Tibial artery (tissue), 4 donors: ENCODE measurements at regions not wholly inside any gene's neighbourhood (a gene's known extent, or its start where the extent isn't known, plus 50 kb on each side); places are given as distances from the start of the nearest gene placed in this dataset.

Source experiments
- DNase-seq, 2 donors: peaks; one replicate each; pipeline ENCODE4 v3.0.0-alpha.2; 2019
- H3K27ac ChIP-seq, 2 donors: fragments of 200-600 bp; sonication (generic) in 1 of 2; 1 replicate in 1 of 2; 2 replicates in 1 of 2; pipeline ENCODE4 v1.5.1; 2018 to 2019; ENCODE audit warnings: mild to moderate bottlenecking in 1 of 2
- H3K27me3 ChIP-seq, 2 donors: fragments of 200-600 bp; sonication (generic) in 1 of 2; one replicate each; pipeline versions ENCODE4 v1.5.1 to v1.6.0; 2016 to 2019
- H3K36me3 ChIP-seq, 3 donors: fragments of 200-600 bp; sonication (generic) in 2 of 3; one replicate each; pipeline ENCODE4 v1.5.1; 2016 to 2019; ENCODE audit warnings: mild to moderate bottlenecking in 2 of 3
- H3K4me1 ChIP-seq, 4 donors: fragments of 200-600 bp; sonication (generic) in 2 of 4; 1 replicate in 3 of 4; 2 replicates in 1 of 4; pipeline ENCODE4 v1.5.1; 2016 to 2019
- H3K4me3 ChIP-seq, 2 donors: fragments of 200-600 bp; sonication (generic) in 1 of 2; 1 replicate in 1 of 2; 2 replicates in 1 of 2; pipeline ENCODE4 v1.5.1; 2018 to 2019; ENCODE audit warnings: mild to moderate bottlenecking in 2 of 2
- H3K9me3 ChIP-seq, 3 donors: fragments of 200-600 bp; sonication (generic) in 1 of 3; one replicate each; pipeline ENCODE4 v1.5.1; 2016 to 2019
- CTCF ChIP-seq, 2 experiments: fragments of 200-600 bp in 1 of 2; fragments of 450-650 bp in 1 of 2; IDR thresholded peaks; one replicate each; pipeline ENCODE4 v1.5.1; 2017 to 2019; ENCODE audit warnings: antibody characterized with exemption in 2 of 2, mild to moderate bottlenecking in 1 of 2, moderate library complexity in 1 of 2
- intact Hi-C: fragments of 100-400 bp; cut with DNase I; formaldehyde crosslinking; loops from one replicate; pipeline ENCODE4 v1.15.0; 2023; ENCODE audit warnings: low total_unique reads

GRCh38 chr5:13516195-13516594 is 428.3 kb downstream of the DNAH5 start:
- H3K9me3 ChIP-seq: no peaks in the 10 kb centered on the region
- DNase-seq: no peak
- intact Hi-C loops: no loop called here
- no peaks in the 10 kb centered on the region for H3K4me1 ChIP-seq
- no peaks in the 10 kb centered on the region for H3K27me3 ChIP-seq
- H3K4me3 ChIP-seq: no peak overlapping the region
- no peaks in the 10 kb centered on the region for H3K36me3 ChIP-seq
- TF ChIP-seq CTCF (IDR thresholded peaks at IDR 0.05): no peak
- no peak overlapping the region for H3K27ac ChIP-seq

- Histone ChIP-seq H3K4me3 (no peak overlapping the region), H3K27me3 (no peaks in the 10 kb centered on the region), H3K4me1 (no peaks in the 10 kb centered on the region), H3K27ac (no peak overlapping the region), H3K9me3 (no peaks in the 10 kb centered on the region), H3K36me3 (no peaks in the 10 kb centered on the region)
- no peak for TF ChIP-seq CTCF (IDR thresholded peaks at IDR 0.05)
- no peak for DNase-seq
- intact Hi-C loops: no loop called here
Observed at GRCh38 chr5:13511442-13511841, 433.0 kb downstream of the DNAH5 start.

GRCh38 chr5:13510616-13511015 is 433.9 kb downstream of the DNAH5 start:
- no peak for TF ChIP-seq CTCF (IDR thresholded peaks at IDR 0.05)
- no peak overlapping the region for H3K27ac ChIP-seq
- no peak overlapping the region for H3K4me3 ChIP-seq
- no peaks in the 10 kb centered on the region for H3K36me3 ChIP-seq
- DNase-seq: no peak
- H3K4me1 ChIP-seq: no peaks in the 10 kb centered on the region
- no peaks in the 10 kb centered on the region for H3K27me3 ChIP-seq
- H3K9me3 ChIP-seq: no peaks in the 10 kb centered on the region
- intact Hi-C loops: no loop called here

GRCh38 chr5:13508559-13508958 is 435.9 kb downstream of the DNAH5 start:
- Histone ChIP-seq H3K27ac (no peak overlapping the region), H3K4me3 (no peak overlapping the region), H3K27me3 (no peaks in the 10 kb centered on the region), H3K4me1 (no peaks in the 10 kb centered on the region), H3K9me3 (no peaks in the 10 kb centered on the region), H3K36me3 (no peaks in the 10 kb centered on the region)
- DNase-seq: no peak
- intact Hi-C loops: no loop called here
- no peak for TF ChIP-seq CTCF (IDR thresholded peaks at IDR 0.05)

- no peaks in the 10 kb centered on the region for H3K27me3 ChIP-seq
- intact Hi-C loops: no loop called here
Observed at GRCh38 chr5:13505326-13505725, 439.2 kb downstream of the DNAH5 start.

More at GRCh38 chr5:13505326-13505725, 439.2 kb downstream of the DNAH5 start:
- Histone ChIP-seq H3K27ac (no peak overlapping the region), H3K4me1 (no peaks in the 10 kb centered on the region), H3K4me3 (no peak overlapping the region), H3K9me3 (no peaks in the 10 kb centered on the region), H3K36me3 (no peaks in the 10 kb centered on the region)
- no peak for DNase-seq
- no peak for TF ChIP-seq CTCF (IDR thresholded peaks at IDR 0.05)
